GM13977 (cell line): ENCODE measurements at regions not wholly inside any gene's neighbourhood (a gene's known extent, or its start where the extent isn't known, plus 50 kb on each side); places are given as distances from the start of the nearest gene placed in this dataset.

Source experiments
- DNase-seq: peaks from one replicate; pipeline ENCODE4 v3.0.0; 2012; ENCODE audit warnings: low spot score
- CTCF ChIP-seq: IDR thresholded peaks from 2 replicates; pipeline ENCODE4 v1.5.1; 2012; ENCODE audit warnings: mild to moderate bottlenecking, control low read depth; ENCODE audit not compliant: insufficient read depth; ENCODE audit errors: extremely low read depth, missing control alignments
- in situ Hi-C: fragments of 300-500 bp; cut with MboI; formaldehyde crosslinking; loops from one replicate; pipeline ENCODE4 v1.12.0; 2022; ENCODE audit warnings: low sequenced_read_pairs, low pct_unique_long_range_greater_than_20kb, mixed read lengths, inconsistent platforms; ENCODE audit not compliant: unreplicated experiment

GRCh38 chr19:28028881-28029444, 1184.0 kb downstream of the UQCRFS1 start:
- DNase-seq, result no peak
- in situ Hi-C loops, result no loop called here
- TF ChIP-seq CTCF, result no peak

GRCh38 chr19:28027116-28027515, 1185.8 kb downstream of the UQCRFS1 start:
- TF ChIP-seq CTCF, result no peak

GRCh38 chr19:28026636-28027035, 1186.3 kb downstream of the UQCRFS1 start:
- no peak for TF ChIP-seq CTCF

More at GRCh38 chr19:28027116-28027515, 1185.8 kb downstream of the UQCRFS1 start:
- in situ Hi-C loops, result no loop called here
- DNase-seq, result no peak

GRCh38 chr19:28024920-28025319, 1188.0 kb downstream of the UQCRFS1 start:
- no peak for TF ChIP-seq CTCF
- no peak for DNase-seq
- in situ Hi-C loops, result no loop called here

More at GRCh38 chr19:28026636-28027035, 1186.3 kb downstream of the UQCRFS1 start:
- in situ Hi-C loops, result no loop called here
- no peak for DNase-seq

GRCh38 chr19:28023064-28023463, 1189.9 kb downstream of the UQCRFS1 start:
- DNase-seq, result no peak
- in situ Hi-C loops, result no loop called here
- no peak for TF ChIP-seq CTCF

- DNase-seq, result no peak
- in situ Hi-C loops, result no loop called here
- TF ChIP-seq CTCF, result no peak
Measured at GRCh38 chr19:28022506-28022905, 1190.4 kb downstream of the UQCRFS1 start.
